RWPE1 (cell line): ENCODE measurements at regions not wholly inside any gene's neighbourhood (a gene's known extent, or its start where the extent isn't known, plus 50 kb on each side); places are given as distances from the start of the nearest gene placed in this dataset.

ENCODE experiments used
- CTCF ChIA-PET: fragments of 350-600 bp; sonication (Branson Sonifier 250); formaldehyde crosslinking; extraction: SDS; loops from one replicate; lab custom pipeline; 2021; lab: Yijun Ruan, JAX
- POLR2A ChIA-PET: fragments of 400-600 bp; formaldehyde crosslinking; extraction: SDS; loops from one replicate; lab custom pipeline; 2020; ENCODE audit warnings: antibody characterized with exemption; ENCODE audit not compliant: low non-redundant PET; lab: Yijun Ruan, JAX
- DNase-seq: peaks from one replicate; pipeline ENCODE4 v3.0.0; 2012; ENCODE audit warnings: low spot score
- H3K27ac ChIP-seq: fragments of 450-650 bp; 2 replicates; pipeline ENCODE4 v1.5.1; 2017
- CTCF ChIP-seq: fragments of 450-650 bp; conservative IDR thresholded peaks from 2 replicates; pipeline ENCODE4 v1.5.1; 2017; ENCODE audit warnings: low read depth, mild to moderate bottlenecking

DNA sequence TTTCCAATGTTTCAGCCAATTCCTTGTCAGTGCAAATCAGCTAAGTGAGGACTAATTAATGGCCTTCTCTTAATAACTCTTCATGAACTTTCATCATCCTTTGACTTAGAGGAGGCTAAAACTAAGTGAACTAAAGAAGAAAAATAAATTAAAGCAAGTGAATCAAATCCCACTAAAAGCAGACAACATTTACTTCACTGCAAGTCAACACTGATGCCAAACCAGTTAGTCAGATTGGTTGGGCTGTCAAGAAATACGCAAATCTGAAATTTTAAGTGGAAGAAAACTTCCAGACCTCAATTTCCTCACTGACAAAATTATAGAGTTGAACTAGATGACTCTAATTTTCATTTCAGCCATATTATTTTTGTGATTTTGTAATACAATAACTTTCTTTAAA lies 137.2 kb upstream of the PRLR start:
- no peak for DNase-seq
- POLR2A ChIA-PET = no interaction called here
- TF ChIP-seq CTCF = no peak
- no peak overlapping the region for H3K27ac ChIP-seq
- CTCF ChIA-PET = no interaction called here

DNA sequence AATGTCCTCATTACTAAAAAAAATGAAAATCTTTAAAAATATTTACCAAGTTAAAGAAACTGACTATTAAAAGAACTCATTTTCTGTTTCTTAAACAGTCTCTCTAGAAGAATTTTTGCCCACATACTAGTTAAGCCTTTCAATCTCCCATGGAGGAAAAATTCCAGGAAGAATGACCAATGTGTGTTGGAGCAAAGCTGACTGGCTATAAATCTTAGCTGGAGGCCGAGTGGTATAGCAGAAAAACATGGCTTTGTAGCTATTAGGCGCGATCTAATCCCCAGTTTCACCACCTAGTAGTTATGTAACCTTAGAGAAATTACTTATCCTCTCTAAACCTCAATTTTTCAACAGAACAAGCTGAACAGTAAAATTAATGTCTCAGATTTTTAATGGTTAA lies 135.5 kb upstream of the PRLR start:
- no peak overlapping the region for H3K27ac ChIP-seq
- ChIA-PET CTCF (no interaction called here), POLR2A (no interaction called here)
- no peak for DNase-seq
- TF ChIP-seq CTCF = no peak

- ChIA-PET CTCF (no interaction called here), POLR2A (no interaction called here)
- no peak for TF ChIP-seq CTCF
- H3K27ac ChIP-seq = no peak overlapping the region
- no peak for DNase-seq
Measured at GRCh38 chr5:35364350-35364749, 134.1 kb upstream of the PRLR start.

- ChIA-PET CTCF (interaction anchor here (0.6 kb wide), 2 partner anchors 13 to 535 kb away, joined by 3 to 4 read pairs; no protein-coding TSS in a partner anchor), POLR2A (no interaction called here)
- TF ChIP-seq CTCF = no peak
- no peak overlapping the region for H3K27ac ChIP-seq
- no peak for DNase-seq
Measured at GRCh38 chr5:35363387-35363965, 133.2 kb upstream of the PRLR start.

GRCh38 chr5:35362772-35363171 lies 132.5 kb upstream of the PRLR start:
- TF ChIP-seq CTCF = no peak
- POLR2A ChIA-PET = no interaction called here
- no peak overlapping the region for H3K27ac ChIP-seq
- DNase-seq = no peak
- CTCF ChIA-PET = no interaction called here

GRCh38 chr5:35360671-35361070 lies 130.4 kb upstream of the PRLR start:
- POLR2A ChIA-PET = no interaction called here
- H3K27ac ChIP-seq = no peak overlapping the region
- no peak for TF ChIP-seq CTCF
- CTCF ChIA-PET = interaction anchor here (0.6 kb wide), 1 partner anchor 1818 kb away, joined by 3 read pairs; no protein-coding TSS in a partner anchor
- no peak for DNase-seq
